Globus pallidus (tissue), 1 donor: ENCODE measurements at regions not wholly inside any gene's neighbourhood (a gene's known extent, or its start where the extent isn't known, plus 50 kb on each side); places are given as distances from the start of the nearest gene placed in this dataset.

ENCODE experiments used
- DNase-seq: peaks from one replicate; pipeline ENCODE4 v3.0.0-alpha.2; 2015; ENCODE audit warnings: low spot score

DNA sequence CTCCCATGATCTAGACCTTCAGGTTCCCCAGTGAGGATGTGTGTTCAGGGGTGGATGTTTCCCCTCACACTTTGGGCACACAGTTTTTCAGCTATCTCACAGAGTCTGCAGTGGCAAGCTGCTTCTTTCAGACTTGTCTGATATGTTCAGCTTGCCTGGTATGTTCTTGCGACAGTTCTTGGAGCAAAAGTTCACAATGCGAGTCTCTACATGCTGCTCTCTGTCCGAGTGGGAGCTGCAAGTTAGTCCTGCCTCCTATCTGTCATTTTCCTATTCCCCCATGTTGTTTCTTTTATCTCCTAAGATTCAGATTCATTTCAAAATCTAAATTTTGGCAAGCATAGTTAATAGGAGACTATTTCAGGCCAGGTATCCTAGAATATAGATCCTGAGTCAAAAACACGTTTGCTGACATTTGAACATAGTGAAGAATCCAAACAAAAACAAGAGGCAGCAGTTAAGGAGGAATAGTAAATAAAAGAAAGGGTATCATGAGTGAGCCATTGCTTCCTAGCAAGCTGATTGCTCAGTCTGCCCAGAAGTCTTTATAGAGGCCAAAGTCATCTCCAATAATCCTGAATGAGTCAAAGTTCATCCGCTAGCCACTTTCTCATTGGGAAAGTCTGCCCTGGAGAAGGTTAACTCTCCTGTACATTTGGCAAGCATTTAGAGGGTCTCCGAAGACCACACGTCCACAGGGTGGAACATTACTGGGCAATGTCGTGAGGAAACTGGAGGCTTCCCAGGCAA lies 140.2 kb upstream of the MOCS1 start:
- no peak for DNase-seq

DNA sequence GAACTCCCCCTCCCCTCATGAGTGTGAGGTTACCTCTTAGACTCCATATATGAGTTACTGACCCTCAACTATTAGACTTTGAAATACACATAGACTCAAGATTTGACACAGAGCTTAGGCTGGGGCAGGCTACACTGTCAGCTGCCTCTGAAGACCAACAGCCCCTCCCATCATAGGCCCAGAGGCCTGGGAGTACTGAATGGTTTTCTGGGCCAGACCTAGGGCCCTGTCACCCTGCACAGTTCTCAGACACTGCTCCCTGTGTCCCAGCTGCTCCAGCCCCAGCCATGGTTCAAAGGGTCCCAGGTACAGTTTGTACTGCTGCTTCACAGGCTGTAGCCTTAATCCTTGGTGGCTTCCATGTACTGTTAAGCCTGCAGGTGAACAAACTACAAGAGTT lies 132.1 kb upstream of the MOCS1 start:
- DNase-seq, result no peak

DNA sequence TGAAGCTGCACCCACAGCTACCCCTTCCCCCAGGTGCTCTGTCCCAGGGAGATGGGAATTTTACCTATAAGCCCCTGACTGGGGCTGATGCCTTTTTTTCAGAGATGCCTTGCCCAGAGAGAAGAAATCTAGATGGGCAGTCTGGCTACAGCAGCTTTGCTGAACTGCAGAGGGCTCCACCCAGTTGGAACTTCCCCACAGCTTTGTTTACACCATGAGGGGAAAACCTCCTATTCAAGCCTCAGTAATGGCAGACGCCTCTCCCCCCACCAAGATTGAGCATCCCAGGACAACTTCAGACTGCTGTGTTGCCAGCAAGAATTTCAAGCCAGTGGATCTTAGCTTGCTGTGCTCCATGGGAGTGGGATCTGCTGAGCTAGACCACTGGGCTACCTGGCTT lies 122.6 kb upstream of the MOCS1 start:
- no peak for DNase-seq

DNA sequence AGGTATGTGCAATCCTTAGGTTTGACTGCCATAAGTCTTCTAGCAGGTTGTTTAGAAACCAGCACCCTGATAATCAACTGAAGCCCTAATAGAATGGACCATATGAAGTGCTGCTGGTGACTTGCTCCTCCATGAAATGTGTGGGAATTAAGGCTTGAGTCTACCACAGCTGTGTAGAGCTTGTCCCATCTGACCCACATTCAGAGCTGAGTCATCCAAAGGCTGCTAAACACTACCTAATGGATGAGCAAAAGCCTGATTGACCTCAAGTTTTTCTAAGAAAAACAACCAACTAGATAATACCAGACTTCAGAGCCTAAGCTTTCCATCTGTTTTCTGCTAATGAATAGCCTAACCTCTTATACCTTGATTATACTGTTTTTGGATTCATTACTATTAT lies 120.3 kb upstream of the MOCS1 start:
- no peak for DNase-seq

DNA sequence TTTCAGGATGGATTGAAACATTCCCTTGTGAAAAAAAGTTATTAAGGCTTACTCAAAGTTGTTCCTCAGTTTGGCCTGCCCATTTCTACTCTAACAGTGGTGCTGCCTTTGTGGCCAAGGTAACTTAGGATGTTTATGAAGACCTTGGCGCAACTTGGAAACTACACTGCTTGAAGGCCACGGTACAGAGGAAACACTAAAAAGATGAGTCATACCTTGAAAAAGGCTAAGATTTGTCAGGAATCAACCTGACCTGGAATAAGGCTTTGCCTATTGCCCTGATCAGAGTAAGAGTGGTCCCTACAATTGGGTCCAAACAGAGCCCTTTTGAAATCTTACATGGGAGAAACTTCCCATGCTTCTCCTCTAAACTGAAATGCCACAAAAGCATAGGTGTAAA lies 119.9 kb upstream of the MOCS1 start:
- DNase-seq, result no peak

DNA sequence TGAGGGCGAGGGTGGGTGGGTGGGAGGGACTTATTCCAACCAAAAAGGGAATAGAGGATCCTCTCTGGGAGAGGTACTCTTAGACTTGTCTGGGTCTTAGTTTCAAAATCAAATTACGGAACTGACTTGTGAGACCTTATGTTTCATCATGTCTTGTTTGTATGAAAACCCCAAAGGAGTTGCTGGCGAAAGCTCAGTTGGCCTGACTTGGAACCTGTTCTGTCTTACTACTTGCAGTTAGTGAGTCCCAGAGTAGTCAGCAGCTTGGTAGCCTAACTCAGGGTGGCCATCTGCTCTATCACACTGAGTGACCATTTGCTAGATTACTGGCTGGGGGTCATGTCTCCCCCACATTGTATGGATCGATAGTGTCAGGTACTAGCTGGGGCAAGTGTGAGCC lies 114.9 kb upstream of the MOCS1 start:
- no peak for DNase-seq

DNA sequence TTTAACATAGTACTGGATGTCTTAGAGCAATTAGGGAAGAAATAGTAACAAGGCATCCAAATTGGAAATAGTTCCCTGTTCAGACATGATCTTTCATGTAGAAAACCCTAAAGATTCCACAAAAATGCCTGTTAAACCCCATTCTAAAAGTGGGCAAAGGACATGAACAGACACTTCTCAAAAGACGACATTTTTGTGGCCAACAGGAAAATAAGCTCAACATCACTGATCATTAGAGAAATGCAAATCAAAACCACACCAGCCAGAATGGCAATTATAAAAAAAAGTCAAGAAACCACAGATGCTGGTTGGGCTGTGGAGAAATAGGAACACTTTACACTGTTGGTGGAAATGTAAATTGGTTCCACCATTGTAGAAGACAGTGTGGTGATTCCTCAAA lies 109.9 kb upstream of the MOCS1 start:
- no peak for DNase-seq

DNA sequence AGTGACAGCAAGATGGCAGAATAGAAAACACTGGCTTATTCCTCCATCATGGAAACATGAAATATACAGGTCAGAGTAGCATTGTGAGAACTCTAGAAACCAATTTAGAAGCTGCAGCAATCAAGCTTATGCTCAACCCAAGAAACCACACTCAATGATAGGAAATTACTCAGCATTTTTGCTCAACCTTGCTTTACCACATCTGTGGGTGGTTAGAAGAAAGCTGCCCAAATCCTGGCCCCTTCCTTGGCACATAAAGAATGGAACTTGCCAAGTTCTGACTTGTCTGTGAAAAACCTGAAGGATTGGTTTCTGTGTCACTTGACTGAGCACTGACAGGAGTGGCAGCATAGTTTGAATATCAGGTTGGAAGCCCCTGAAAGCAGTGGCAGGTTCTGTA lies 108.0 kb upstream of the MOCS1 start:
- no peak for DNase-seq

DNA sequence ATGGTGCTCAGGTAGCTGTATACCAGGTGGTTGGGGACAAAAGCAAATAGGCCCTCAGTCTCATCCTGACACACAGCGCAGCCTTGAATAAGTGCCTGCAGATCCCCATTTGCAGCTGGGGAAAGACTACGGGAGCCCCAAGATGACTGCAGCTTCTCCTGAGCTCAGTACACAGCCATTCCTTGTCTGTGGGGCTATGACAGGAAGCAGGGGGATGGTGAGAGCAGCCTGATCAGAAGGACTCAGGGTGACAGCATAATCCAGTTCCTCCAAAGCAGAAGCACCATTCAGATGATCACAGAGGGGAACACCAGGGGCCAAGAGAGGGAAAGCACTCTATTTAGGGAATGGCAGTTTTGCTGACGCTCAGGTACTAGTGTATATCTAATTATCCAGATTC lies 104.8 kb upstream of the MOCS1 start:
- DNase-seq, result no peak

DNA sequence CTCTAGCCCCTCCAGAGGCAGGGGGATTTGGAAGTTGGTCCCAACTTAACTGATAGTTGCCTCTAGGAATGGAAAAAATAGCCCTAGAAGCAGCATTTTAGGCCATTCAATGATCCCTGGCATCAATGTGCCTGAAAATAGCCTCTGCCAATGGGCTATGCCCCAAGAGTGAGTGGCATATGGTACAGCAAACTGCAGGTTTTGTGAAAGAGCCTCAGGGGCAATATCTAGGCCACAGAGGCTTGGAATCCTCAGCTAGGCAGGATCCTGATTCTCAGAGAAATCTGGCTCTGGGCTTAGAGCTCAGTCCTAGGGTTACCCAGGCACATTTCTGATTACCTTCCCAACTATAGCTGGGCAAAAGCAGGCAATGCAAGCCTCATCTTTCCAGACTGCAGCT lies 104.4 kb upstream of the MOCS1 start:
- no peak for DNase-seq

DNA sequence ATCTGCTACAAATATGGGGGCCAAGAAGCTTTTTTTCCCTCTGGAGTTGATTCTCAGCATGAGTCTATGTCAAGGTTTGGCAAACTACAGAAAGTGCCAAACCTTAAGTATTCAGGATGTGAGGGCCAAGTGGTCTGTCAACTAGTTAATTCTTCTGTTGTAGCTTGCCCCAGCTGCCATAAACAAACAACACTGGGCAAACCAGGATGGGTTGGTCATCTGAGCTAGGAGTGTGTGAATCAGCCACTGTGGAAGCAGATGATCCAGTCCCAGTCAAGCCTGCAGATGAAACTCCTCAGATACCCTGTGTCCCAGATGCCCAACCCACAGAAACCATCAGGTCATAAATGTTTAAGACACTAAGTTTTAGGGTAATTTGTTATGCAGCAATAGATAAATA lies 103.0 kb upstream of the MOCS1 start:
- DNase-seq, result no peak

DNA sequence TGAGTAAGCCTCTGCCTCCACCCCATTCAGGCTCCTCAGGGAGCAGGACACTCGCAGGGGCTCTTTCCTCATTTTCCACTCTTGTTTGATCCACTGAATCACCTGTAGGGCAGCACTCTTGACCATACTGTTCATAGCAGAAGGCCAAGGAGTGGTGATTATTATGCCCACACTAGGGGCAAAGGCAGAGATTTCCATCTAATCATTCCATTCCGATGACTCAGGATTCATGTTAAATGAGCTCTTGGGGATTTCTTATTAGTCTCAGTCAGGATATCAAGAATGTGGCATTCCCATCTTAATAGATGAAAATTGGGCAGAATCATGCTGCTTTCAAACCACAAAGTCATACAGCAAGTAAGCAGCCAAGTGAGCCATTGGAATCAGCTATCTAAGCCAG lies 101.9 kb upstream of the MOCS1 start:
- DNase-seq, result no peak

DNA sequence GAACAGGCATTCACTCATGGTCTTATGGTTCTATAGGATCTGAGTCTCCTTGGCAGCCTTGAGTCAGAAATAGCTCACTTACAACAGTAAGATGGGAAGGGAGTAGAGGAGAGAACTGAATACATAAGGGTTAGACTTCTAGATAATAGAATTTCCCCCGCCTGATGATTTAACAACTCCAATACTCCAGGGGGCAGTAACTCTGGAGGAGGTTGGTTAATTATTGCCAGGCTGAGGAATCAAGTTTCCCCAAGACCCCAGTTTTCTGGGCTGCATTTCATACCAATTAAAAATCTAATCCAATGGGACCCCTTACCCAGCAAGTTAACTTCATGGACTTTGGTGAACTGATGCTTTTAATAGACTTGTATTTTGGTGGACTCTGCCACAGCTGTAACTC lies 94.2 kb upstream of the MOCS1 start:
- no peak for DNase-seq

DNA sequence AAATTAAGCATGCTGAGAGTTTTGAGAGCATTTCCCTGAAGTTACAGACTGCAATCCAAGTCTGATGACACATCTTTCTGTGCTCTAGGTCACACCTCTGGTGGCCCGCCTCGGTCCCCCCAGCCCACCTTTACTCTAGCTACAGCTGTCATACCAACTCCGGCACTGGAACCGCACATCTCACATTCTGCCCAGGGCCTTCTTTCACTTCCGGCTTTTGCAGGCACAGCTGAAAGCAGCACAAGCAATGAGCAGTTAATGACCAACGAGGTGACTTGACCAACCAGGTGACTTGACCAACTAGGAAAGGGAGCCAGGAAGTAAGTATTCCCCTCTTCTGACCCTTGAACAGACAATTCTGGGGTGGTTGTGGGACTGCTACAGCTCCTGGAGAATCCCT lies 88.6 kb upstream of the MOCS1 start:
- DNase-seq, result no peak

DNA sequence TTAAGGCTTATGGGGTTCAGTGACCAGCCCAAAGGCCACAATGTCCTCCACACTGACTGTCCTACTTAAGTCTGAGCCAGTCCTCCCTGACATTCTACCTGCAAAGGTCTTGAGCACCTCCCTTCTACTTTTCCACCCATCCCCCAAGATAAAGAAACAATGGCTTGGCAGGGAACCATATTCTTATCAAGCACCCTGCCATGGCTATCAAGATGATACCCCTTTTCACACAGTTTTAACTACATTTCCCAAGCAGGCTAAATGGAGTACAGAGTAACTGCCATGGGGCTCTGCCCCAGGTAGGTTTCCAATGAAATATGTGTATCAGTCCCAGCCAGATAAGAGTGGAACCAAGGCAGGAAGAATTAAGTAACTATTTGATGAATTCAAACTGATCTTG lies 85.9 kb upstream of the MOCS1 start:
- no peak for DNase-seq

DNA sequence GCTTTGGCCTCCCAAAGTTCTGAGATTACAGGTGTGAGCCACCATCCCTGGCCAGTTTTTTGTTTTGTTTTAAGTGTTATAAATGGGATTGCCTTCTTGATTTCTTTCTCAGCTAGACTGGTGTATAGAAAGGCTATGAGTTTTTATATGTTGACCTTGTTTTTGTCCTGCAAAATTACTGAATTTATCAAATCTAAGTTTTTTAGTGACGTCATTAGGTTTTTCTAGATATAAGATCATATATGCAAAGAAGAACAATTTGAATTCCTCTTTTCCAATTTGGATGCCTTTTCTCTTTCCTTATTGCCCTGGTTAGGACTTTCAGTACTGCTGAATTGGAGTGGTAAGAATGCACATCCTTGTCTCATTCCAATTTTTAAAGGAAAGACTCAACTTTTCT lies 81.3 kb upstream of the MOCS1 start:
- DNase-seq, result no peak

DNA sequence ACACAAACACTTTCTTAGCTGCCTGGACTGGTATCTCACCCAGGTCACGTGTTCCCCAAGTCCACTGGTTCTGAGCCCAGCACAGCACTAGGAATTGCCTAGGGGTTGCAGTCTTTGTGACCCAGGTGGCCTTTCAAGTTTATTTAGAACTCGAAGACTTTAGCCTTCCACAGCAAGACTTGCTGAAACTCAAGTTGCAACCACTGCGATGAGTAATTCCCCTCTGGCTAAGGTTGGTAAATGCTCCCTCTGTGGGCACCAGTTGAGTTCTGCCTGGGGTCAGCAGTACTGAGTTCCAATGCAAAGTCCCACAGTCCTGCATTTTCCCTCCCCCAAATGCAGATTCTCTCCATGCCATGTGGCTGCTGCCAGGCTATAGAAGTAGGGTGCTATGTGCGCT lies 77.6 kb upstream of the MOCS1 start:
- DNase-seq, result no peak

DNA sequence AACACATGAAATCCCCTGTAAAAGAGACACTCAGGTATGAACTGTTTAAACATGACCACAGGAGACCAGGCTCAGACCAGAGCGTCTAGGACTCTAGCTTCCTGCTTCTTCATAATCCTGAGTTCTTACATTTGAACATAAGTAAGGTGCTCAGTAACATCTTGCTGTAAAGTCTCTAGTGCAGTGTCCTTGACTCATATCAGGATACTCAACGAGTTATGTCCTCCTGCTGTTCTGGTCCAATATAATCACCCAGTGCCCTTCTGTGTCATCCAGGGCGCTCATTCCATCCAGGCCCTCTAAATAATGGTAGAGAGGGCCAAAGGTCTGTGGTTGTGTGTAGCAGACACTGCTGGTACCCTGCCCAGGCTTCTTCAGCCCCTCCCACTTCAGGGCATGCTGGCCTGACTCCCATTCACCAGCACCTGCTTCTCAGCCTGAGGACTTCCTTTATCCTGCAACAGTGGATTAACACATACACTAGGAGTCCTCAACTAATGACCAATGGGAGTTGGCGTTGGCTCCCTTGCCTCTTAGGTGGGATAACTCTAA lies 66.8 kb upstream of the MOCS1 start:
- DNase-seq, result no peak

DNA sequence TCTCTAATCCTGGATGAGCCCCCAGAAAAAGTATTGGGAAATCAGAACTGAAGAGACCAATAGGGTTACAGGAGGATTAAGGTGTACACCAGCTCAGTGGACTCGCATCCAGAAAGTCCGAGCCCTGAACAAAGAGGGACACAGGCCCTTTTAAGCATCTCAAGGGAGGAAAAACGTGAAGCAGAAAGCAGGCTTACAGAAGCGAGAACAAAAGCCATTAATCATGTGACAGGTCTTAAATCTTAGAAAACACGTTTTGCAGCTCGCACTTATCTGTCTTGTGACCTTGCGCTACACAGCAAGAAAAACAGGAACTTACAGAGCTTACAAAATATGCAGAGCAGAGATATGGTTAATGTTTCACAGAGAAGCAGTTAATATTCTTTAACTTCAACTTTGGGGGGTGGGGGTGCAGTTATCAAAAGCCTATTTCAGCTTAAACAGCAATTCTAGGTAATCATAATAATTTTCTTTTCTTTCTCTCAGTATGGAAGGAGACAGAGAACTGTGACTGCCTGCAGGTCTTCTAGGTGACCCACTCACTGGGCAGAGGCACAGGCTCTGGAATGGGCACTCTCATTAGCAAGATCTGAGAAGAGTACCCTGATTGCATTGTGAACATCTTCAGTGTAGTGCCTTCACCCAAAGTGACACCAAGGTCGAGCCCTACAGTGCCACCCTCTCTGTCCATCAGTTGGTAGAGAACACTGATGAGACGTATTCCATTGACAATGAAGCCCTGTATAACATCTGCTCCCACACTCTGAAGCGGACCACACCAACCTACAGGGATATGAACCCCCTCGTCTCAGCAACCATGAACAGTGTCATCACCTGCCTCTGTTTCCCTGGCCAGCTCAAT lies 65.0 kb upstream of the MOCS1 start:
- DNase-seq, result no peak

DNA sequence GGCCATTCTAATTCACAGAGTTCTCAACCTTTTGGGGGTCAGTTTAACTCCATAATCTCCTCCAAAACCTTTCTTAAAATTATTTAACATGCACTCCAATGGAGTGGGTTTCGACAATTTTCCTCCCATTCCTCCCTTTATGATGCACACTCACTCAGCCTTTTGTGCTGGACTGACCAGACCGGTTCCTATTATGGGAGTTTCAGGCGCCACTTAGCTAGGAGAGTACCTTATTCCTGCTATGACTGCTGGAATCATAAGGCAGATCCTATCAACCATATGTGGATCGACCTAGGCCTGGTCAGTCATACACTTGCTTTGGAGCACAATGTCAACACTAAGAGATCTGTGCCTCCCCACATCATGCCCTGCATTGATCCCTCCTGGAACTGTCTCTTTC lies 63.9 kb upstream of the MOCS1 start:
- no peak for DNase-seq

DNA sequence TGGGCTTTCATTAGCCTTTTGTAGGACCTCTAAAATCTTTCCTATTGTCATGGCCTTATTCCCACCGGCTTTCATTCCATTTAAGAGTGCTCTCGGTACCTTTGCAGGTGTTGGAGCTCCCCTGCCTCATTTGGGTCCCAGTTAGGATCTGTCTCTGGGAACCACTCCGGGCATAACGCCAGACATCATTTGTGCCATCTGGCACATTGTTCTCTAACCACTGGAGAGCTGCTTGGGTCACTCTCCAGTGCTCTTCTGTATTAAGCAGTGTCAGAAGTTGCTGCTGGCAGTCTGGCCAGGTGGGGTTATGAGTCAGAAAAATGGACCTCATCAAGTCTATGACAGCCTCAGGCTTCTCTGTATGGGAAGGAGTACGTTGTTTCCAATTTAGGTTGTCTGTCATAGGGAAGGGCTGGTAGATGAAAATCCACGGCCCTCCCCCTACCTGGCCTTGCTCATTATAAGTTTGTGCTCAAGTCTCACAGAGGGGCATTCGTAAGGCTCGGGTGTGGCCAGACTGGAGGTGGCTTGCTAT lies 62.9 kb upstream of the MOCS1 start:
- DNase-seq, result no peak

DNA sequence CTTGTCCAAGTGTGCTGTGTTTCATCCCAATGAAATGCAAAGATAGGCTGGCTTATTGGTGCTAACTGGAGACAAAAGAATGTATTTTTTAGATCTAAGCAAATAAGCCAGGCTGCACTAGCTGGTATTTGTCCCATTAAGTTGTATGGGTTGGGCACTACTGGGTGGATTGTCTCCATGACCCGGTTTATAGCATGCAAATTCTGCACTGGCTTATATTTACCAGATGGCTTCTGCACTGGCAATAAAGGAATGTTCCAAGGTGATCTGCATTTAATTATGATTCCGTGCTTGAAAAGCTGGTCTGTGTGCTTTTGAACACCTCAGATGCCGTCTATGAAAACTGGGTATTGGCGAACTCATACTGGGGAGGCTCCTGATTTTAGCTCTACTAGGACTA lies 61.4 kb upstream of the MOCS1 start:
- DNase-seq, result no peak
